Esophagus muscularis mucosa (tissue), 4 donors: ENCODE measurements at regions not wholly inside any gene's neighbourhood (a gene's known extent, or its start where the extent isn't known, plus 50 kb on each side); places are given as distances from the start of the nearest gene placed in this dataset.
"Not testable (repeated sequence)": the region's sequence is repeated elsewhere in the genome, so short reads cannot be mapped to it uniquely, and the experiment has no call there.

ENCODE experiments used
- CTCF ChIP-seq, 3 experiments: fragments of 200-600 bp in 2 of 3; fragments of 450-650 bp in 1 of 3; sonication (generic) in 2 of 3; IDR thresholded peaks; one replicate each; pipeline ENCODE4 v1.5.1; 2017 to 2019; ENCODE audit warnings: antibody characterized with exemption in 3 of 3, mild to moderate bottlenecking in 2 of 3, moderate library complexity in 1 of 3
- EP300 ChIP-seq: sonication (generic); formaldehyde crosslinking; IDR thresholded peaks from one replicate; pipeline ENCODE4 v1.6.1; 2017; ENCODE audit warnings: antibody characterized with exemption
- POLR2A ChIP-seq: fragments of 450-650 bp; IDR thresholded peaks from one replicate; pipeline ENCODE4 v1.6.1; 2017; ENCODE audit warnings: antibody characterized with exemption, moderate library complexity, mild to moderate bottlenecking, low read depth
- POLR2AphosphoS5 ChIP-seq, 2 donors: sonication (generic); formaldehyde crosslinking; IDR thresholded peaks; one replicate each; pipeline ENCODE4 v1.6.1; 2017; ENCODE audit warnings: antibody characterized with exemption in 2 of 2

GRCh38 chr10:125228245-125228940, 68.0 kb upstream of the CTBP2 start:
- TF ChIP-seq CTCF (IDR thresholded peaks at IDR 0.05); EP300; POLR2A; POLR2AphosphoS5 (IDR thresholded peaks at IDR 0.05): not testable (repeated sequence)
